ENCODE measurements at regions not wholly inside any gene's neighbourhood (a gene's known extent, or its start where the extent isn't known, plus 50 kb on each side); places are given as distances from the start of the nearest gene placed in this dataset.

GRCh38 chr4:3700736-3701135, 65.4 kb upstream of the ADRA2C start:
- TF ChIP-seq POLR2A (IDR thresholded peaks at IDR 0.05; ENCODE audit: low read depth) (no peak), CTCF (IDR thresholded peaks at IDR 0.05) (no peak), POLR2AphosphoS5 (IDR thresholded peaks at IDR 0.05) (no peak), EP300 (IDR thresholded peaks at IDR 0.05) (no peak)
